Osteocyte (in vitro differentiated cells): ENCODE measurements at regions not wholly inside any gene's neighbourhood (a gene's known extent, or its start where the extent isn't known, plus 50 kb on each side); places are given as distances from the start of the nearest gene placed in this dataset.

Source experiments
- DNase-seq: peaks from one replicate; pipeline ENCODE4 v3.0.0; 2021; ENCODE audit warnings: mixed read lengths; ENCODE audit not compliant: unreplicated experiment; ENCODE audit errors: extremely low spot score
- H3K27ac Mint-ChIP-seq: one replicate; pipeline ENCODE4 v1.8.0; 2021; ENCODE audit warnings: mild to moderate bottlenecking, mixed read lengths; ENCODE audit not compliant: unreplicated experiment
- H3K27me3 Mint-ChIP-seq: one replicate; pipeline ENCODE4 v1.8.0; 2021; ENCODE audit warnings: mixed read lengths; ENCODE audit not compliant: unreplicated experiment
- H3K36me3 Mint-ChIP-seq: one replicate; pipeline ENCODE4 v1.8.0; 2021; ENCODE audit warnings: mixed read lengths; ENCODE audit not compliant: unreplicated experiment
- H3K4me1 Mint-ChIP-seq: one replicate; pipeline ENCODE4 v1.8.0; 2021; ENCODE audit warnings: mixed read lengths; ENCODE audit not compliant: unreplicated experiment
- H3K4me3 Mint-ChIP-seq: one replicate; pipeline ENCODE4 v1.8.0; 2021; ENCODE audit warnings: mild to moderate bottlenecking, moderate library complexity, mixed read lengths; ENCODE audit not compliant: unreplicated experiment
- H3K9me3 Mint-ChIP-seq: one replicate; pipeline ENCODE4 v1.8.0; 2021; ENCODE audit warnings: mixed read lengths; ENCODE audit not compliant: unreplicated experiment
- TF ChIP-seq, protein P1 (sequence below): fragments of 200-600 bp; sonication (generic); IDR thresholded peaks from 2 replicates; pipeline ENCODE4 v1.5.0; 2021; ENCODE audit warnings: antibody characterized with exemption, mild to moderate bottlenecking, moderate library complexity

DNA sequence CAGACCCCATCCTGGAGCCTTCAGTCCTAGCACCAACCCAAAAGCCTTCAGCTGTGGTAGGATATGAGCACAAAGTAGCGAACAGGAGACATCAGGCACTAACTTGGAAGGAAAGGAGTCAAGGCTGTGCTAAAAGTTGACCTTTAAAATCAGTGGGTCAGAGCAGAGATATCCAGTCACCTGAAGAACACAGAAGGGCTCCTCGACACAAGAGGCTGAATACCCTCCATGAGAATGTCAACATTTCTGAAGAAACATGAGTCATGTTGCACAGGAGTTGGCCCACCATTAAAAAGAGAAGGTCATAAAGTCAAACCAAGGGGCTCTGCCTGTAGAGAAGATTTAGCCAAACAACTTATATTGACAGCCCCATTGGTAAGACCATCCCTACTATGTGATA is 172.5 kb downstream of the PLPP3 start:
- Mint-ChIP-seq H3K36me3 (peaks cover 3% of the 10 kb centered on the region), H3K4me3 (no peak overlapping the region), H3K9me3 (no peaks in the 10 kb centered on the region), H3K4me1 (peaks cover 15% of the 10 kb centered on the region), H3K27me3 (no peaks in the 10 kb centered on the region), H3K27ac (no peak overlapping the region)
- DNase-seq, result no peak
- TF ChIP-seq, protein P1, sequence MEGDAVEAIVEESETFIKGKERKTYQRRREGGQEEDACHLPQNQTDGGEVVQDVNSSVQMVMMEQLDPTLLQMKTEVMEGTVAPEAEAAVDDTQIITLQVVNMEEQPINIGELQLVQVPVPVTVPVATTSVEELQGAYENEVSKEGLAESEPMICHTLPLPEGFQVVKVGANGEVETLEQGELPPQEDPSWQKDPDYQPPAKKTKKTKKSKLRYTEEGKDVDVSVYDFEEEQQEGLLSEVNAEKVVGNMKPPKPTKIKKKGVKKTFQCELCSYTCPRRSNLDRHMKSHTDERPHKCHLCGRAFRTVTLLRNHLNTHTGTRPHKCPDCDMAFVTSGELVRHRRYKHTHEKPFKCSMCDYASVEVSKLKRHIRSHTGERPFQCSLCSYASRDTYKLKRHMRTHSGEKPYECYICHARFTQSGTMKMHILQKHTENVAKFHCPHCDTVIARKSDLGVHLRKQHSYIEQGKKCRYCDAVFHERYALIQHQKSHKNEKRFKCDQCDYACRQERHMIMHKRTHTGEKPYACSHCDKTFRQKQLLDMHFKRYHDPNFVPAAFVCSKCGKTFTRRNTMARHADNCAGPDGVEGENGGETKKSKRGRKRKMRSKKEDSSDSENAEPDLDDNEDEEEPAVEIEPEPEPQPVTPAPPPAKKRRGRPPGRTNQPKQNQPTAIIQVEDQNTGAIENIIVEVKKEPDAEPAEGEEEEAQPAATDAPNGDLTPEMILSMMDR, result no peak

GRCh38 chr1:56404561-56405030 is 174.8 kb downstream of the PLPP3 start:
- H3K4me1 Mint-ChIP-seq, result peaks cover 17% of the 10 kb centered on the region
- H3K27me3 Mint-ChIP-seq, result no peaks in the 10 kb centered on the region
- H3K27ac Mint-ChIP-seq, result peak overlapping the region; percentile 69
- H3K4me3 Mint-ChIP-seq, result no peak overlapping the region
- H3K9me3 Mint-ChIP-seq, result no peaks in the 10 kb centered on the region
- H3K36me3 Mint-ChIP-seq, result no peaks in the 10 kb centered on the region
- TF ChIP-seq, protein P1, result no peak
- no peak for DNase-seq

DNA sequence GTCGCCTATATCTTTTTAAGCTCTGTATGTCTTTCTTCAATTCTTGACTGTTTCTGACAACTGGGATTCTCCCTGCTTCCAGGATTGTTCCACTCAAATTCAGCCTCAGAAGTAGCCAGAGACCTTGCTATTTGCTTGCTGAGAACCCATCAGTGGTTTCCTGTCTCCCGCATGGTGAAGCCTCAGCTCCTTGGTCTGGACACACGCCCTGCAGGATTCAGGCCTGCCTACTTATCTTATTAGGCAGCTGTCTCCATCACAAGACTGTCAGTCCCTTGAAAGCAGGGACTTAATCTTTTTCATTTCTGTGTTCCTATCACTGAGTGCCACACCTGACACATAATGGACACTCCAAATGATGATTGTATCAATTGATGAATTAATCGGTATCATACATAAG is 175.3 kb downstream of the PLPP3 start:
- Mint-ChIP-seq H3K27ac (peak overlapping the region; percentile 69), H3K9me3 (no peaks in the 10 kb centered on the region), H3K27me3 (no peaks in the 10 kb centered on the region), H3K4me3 (no peak overlapping the region), H3K36me3 (no peaks in the 10 kb centered on the region), H3K4me1 (peaks cover 20% of the 10 kb centered on the region)
- TF ChIP-seq, protein P1, result no peak
- no peak for DNase-seq

- Mint-ChIP-seq H3K36me3 (no peaks in the 10 kb centered on the region), H3K4me1 (peaks cover 20% of the 10 kb centered on the region), H3K27me3 (no peaks in the 10 kb centered on the region), H3K4me3 (no peak overlapping the region), H3K27ac (no peak overlapping the region), H3K9me3 (no peaks in the 10 kb centered on the region)
- DNase-seq, result no peak
- TF ChIP-seq, protein P1, result no peak
Observed at GRCh38 chr1:56403321-56403720, 176.0 kb downstream of the PLPP3 start.

DNA sequence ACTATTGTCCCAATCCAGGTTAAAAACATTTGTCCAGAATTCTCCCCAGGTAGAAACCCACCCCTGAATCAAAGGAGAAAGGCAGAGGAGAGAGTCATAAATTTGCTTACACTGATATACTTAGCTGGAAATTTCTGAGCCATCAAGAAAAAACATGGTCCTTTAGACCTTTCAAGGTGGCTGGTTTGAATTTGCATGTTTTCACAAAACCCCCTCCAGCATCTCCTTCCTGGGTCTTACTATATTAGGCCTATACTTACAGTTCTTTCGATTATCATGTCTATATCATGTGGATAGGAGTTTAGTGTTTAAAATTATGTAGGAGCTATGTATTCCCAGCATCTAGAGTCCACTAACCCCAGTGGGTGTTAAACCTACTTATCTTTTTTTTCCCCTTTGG is 178.2 kb downstream of the PLPP3 start:
- Mint-ChIP-seq H3K36me3 (no peaks in the 10 kb centered on the region), H3K4me3 (no peak overlapping the region), H3K9me3 (no peaks in the 10 kb centered on the region), H3K27ac (no peak overlapping the region), H3K27me3 (no peaks in the 10 kb centered on the region), H3K4me1 (peaks cover 20% of the 10 kb centered on the region)
- TF ChIP-seq, protein P1, result no peak
- DNase-seq, result no peak
